NK-92 treated with Interleukin-12 subunit alpha and Interleukin-12 subunit beta, amount 100 ng/mL, for 24 hours (cell line): ENCODE measurements at regions not wholly inside any gene's neighbourhood (a gene's known extent, or its start where the extent isn't known, plus 50 kb on each side); places are given as distances from the start of the nearest gene placed in this dataset.

ENCODE experiments used
- DNase-seq: peaks from one replicate; lab custom pipeline; 2025; lab: John Stamatoyannopoulos, UW

DNA sequence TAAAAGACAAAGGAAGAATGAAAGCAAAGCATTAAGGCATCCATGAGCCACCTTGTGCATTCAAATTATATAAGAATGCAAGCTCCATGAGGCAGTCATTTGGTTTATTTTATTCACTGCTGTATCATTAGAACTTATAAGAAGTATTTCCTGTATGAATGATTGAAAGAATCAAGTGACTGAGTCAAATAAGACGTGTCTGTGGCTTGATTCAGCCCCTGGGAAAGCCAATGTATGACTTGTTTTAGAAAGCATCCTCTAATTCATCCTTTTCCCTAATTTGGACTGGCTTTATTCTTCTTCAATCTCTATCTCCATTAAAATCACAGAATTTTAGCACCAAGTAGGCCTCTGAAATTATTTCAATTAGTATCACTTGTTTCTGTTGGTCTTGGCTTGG is 461.1 kb downstream of the LPIN1 start:
- DNase-seq, result no peak

DNA sequence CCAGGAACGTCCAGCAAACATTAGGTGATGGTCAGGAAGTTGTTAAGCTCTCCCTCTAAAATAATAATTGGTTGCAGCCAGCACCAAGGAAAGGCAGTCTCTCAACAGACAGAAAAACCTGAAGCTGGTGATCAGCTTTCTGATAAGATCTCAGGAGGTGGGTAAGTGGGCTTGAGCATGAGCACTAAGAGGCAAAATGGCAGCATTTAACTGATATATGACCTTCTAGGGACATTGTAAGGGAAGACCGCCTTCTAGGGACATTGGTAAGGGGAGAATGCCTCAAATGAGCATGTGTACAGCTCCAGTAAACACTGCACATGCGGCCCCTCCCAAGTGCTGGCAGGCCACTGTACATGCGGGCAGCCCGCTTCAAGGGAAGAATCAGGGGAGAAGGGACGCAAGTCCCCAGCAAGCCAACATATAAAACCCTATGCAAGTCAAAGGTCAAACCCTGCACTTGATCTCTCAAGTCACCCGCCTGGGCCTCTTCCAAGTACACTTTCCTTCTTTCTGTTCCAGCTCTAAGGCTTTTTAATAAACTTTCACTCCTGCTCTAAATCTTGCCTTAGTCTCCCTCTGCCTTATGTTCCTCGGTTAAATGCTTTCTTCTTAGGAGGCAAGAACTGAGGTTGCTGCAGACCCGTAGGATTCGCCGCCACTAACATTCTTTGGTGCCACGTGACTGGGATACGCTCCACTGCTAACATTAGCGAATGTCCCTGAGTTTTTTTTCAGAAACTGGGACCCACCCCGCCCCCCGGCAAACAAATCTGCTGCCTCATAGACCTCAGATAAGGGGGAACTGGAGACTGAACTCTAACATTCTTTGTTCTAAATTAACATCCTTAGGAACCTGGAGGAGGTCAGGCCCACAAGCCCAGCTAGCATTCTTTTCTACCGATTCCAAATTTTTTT is 463.8 kb downstream of the LPIN1 start:
- DNase-seq, result no peak

- DNase-seq, result no peak
Measured at GRCh38 chr2:12211326-12212175, 465.1 kb downstream of the LPIN1 start.

DNA sequence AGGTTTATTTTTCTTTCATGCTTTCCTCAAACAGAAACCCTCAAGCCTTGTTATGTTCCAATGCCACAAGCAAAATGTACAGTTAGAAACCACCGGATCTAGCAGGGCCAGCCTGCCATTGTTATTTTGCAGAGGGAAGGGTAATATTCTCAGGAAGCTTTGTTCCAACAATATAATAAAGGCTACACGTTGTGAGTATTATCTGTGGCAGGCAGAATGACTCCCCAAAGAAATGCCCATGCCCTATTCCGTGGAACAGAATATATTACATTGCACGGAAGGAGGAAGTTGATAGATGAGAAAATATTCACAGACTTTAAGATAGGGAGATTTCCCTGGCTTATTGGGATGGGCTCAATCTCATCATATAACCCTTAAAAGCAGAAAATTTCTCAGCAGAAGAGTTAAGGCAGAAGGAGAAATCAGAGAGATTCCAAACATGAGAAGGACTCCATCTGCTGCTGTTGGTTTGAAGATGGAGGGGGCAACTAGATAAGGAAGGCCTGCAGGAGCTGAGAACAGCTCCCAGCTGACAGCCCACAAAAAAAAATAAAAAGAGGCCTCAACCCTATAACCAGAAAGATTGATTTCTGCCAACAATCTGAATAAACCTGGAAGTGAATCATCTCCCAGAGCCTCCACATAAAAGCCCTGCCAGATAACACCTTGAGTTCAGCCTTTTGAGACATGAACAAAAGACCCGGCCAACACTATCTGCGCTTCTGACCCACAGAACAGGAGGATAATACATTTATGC is 466.6 kb downstream of the LPIN1 start:
- DNase-seq, result no peak

- DNase-seq, result no peak
Measured at GRCh38 chr2:12217175-12217574, 470.7 kb downstream of the LPIN1 start.

DNA sequence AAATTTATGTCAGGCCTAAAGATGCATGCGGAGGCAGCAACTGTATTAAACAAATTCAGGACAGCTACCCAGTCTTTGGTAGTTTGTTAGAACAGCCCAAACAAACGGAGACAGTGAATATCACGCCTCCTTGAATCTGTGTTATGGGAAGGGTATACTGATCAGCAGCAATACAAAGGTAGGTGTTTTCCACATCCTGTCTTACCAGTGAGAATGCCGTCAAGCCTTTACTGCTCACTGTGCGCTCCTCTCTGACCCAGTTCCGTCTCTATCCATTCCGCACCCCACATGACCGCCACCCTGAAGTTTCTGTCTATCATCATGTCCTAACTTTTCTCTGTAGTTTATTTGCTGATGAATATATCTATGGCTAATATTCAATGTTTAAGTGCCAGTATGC is 473.3 kb downstream of the LPIN1 start:
- no peak for DNase-seq

DNA sequence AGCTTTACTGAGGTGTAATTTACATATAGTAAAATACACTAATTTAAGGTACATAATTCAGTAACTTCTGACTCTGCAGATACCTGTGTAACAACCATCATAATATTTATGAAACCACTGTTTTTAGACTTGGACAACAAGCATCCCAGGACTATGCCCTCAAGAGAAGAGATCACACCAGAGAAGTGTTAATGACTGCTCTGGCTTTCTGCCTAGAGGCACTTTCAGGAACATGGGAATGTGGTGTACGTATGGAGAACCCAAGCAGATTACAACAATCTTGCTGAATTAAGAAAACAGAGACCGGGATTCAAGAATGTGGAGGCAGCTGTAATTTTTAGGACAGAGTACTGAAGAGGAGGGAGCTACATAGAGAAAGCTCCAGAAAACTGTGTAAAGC is 475.2 kb downstream of the LPIN1 start:
- DNase-seq, result no peak

GRCh38 chr2:12222554-12222953 is 476.1 kb downstream of the LPIN1 start:
- no peak for DNase-seq

GRCh38 chr2:12223732-12224131 is 477.3 kb downstream of the LPIN1 start:
- no peak for DNase-seq

- DNase-seq, result no peak
Measured at GRCh38 chr2:12226653-12227052, 480.2 kb downstream of the LPIN1 start.

DNA sequence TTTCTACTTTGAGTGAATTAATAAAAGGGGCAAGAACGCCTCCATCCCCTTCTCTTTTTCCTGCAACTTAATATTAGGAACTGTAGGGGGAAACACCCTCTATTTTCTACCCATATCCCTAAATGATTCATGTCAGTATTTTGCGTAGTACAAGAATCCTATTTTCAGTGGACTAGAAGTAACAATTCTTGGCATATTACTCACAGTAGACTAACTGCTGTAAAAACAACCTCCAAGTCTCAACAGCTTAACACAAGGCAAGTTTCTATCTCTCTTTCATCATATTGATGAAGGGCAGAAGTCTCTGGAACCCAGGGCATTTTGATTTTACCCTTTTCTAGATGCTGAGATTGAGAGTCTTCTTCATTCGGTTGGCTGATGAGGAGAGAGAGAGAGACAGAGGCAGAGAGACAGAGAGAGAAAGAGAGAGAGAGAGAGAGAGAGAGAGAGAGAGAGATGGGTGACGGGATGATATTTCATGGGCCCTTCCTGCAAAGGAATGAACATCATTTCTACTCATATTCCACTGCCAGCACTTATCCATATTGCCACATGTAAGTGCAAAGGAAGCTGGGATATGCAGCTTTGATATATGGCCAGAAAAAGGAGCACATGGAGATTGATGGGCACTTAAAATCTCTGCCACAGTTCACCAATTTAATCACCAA is 481.6 kb downstream of the LPIN1 start:
- DNase-seq, result no peak

GRCh38 chr2:12231288-12231687 is 484.9 kb downstream of the LPIN1 start:
- DNase-seq, result no peak

GRCh38 chr2:12232876-12233275 is 483.9 kb upstream of the TRIB2 start:
- DNase-seq, result no peak

DNA sequence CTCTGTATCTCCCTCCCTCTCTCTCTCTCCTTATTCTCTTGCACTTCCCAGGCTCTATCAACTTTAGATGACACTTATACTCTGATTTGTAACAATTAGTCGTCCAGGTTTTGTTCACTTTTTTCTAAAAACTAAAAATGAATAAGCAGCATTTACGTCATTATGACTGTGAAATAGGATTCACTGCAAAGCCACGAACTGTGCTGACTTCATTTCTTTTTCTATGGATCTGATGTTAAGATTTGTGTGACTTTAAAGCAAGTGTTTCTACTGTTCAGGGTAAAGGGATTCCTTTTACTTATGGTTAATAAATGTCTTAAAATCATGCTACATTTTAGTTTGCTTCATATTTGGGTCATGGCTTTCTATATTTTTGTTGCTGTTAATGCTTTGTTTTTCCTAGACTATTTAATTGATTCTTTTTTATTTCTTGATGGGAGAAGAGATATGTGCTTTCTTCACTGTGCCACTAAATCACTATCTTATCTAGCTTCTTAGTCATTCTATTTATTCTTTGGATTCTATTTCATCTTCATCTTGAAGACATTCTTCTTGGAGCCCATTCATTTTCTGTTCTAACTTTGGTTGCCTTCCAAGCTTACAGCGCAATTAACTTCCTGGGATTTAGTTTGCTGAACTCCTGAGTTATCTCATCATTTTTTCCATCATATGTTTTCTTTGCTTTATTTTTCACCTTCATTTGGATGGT is 480.4 kb upstream of the TRIB2 start:
- no peak for DNase-seq

DNA sequence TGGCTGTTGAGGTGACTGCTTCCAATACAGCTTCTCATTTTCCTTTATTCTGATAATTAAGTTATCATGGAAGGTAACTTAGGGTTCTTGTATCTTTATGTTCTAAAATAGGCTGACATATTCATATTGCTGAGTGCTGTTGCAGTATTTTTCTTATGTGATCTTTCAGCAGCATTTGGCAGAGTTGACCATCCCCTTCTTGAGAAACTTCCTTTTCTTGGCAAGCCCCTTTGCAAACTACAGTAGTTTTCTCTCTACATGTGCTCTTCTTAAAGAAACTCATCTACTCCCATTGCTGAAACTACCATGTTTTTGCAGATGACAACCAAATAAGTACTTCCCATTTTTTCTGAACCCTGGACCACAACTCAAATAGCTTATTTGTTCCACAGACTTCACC is 476.5 kb upstream of the TRIB2 start:
- no peak for DNase-seq

- DNase-seq, result no peak
Measured at GRCh38 chr2:12243381-12243780, 473.4 kb upstream of the TRIB2 start.

DNA sequence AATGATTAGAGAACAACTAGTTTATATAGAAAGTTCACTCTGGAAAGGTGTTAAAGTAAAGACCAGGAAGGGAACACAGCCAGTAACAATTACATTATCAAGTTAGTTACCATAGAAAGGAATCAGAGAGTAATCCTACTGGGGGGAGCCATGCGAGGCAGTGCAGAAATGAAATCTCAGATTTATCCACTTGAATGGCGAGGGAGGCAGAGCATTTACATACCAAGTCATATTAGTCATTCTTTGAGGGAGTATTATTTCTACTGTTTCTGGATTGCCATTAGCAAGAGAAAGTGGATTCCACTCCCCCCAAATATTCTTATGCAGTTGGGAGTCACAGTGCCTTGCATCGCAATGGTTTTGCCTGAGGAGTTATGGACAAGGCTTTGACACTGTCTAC is 472.7 kb upstream of the TRIB2 start:
- no peak for DNase-seq

GRCh38 chr2:12251121-12251520 is 465.6 kb upstream of the TRIB2 start:
- DNase-seq, result no peak

- DNase-seq, result no peak
Measured at GRCh38 chr2:12251749-12252148, 465.0 kb upstream of the TRIB2 start.

DNA sequence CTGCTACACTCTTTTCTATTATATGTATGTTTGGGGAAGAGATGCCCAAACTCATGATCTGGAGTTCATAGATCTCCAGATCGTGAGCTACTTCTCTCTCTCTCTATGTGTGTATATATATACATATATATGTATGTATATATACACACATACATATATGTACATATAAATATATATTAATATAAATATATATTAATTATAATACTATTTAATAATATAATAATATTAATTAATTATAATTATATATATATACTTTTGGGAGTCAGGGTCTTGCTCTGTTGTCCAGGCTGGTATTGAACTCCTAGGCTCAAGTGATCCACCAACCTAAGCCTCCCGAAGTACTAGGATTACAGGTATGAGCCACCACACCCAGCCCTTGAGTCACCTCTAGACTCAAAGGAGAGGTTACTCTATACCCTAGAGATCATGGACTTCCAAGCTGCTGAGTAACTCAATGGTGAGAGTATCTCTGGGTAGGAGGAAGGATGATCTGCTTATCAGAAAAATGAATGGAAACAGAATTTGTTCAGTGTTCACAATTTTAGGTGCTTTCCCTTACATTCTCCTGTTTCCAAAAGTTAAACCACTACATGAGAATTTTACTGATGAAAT is 463.5 kb upstream of the TRIB2 start:
- DNase-seq, result no peak
